Lung (tissue), 11 donors: ENCODE measurements at regions not wholly inside any gene's neighbourhood (a gene's known extent, or its start where the extent isn't known, plus 50 kb on each side); places are given as distances from the start of the nearest gene placed in this dataset.

ENCODE experiments used
- ATAC-seq: fragments of 200-7000 bp; cut with Tn5 transposase; one replicate; pipeline ENCODE4 v1.9.1; 2020; ENCODE audit warnings: moderate number of reproducible peaks; ENCODE audit not compliant: insufficient read depth, low FRiP score
- DNase-seq, 3 donors: peaks; one replicate each; pipeline ENCODE4 v3.0.0-alpha.2; 2013 to 2017
- H3K27ac ChIP-seq, 2 donors: one replicate each; pipeline ENCODE4 v1.5.1; 2013; ENCODE audit warnings: mild to moderate bottlenecking in 2 of 2, moderate library complexity in 2 of 2, control low read depth in 1 of 2, inconsistent platforms in 1 of 2, low read depth in 1 of 2, low read length in 1 of 2
- H3K27me3 ChIP-seq, 3 donors: one replicate each; pipeline ENCODE4 v1.5.1; 2013; ENCODE audit warnings: low read length in 2 of 3; ENCODE audit not compliant: control insufficient read depth in 3 of 3, insufficient read depth in 3 of 3
- H3K36me3 ChIP-seq, 4 donors: one replicate each; pipeline ENCODE4 v1.5.1; 2013; ENCODE audit warnings: low read length in 4 of 4, mild to moderate bottlenecking in 1 of 4, moderate library complexity in 1 of 4; ENCODE audit not compliant: control insufficient read depth in 4 of 4, insufficient read depth in 4 of 4
- H3K4me1 ChIP-seq, 5 donors: one replicate each; pipeline ENCODE4 v1.5.1; 2013; ENCODE audit warnings: low read length in 5 of 5, mild to moderate bottlenecking in 2 of 5, moderate library complexity in 1 of 5; ENCODE audit not compliant: control insufficient read depth in 5 of 5, insufficient read depth in 5 of 5
- H3K4me3 ChIP-seq: one replicate; pipeline ENCODE4 v1.5.1; 2013; ENCODE audit warnings: mild to moderate bottlenecking, control low read depth, moderate library complexity
- H3K9ac ChIP-seq, 2 donors: one replicate each; pipeline ENCODE4 v1.5.1; 2013; ENCODE audit warnings: low read length in 2 of 2, control low read depth in 1 of 2; ENCODE audit not compliant: insufficient read depth in 1 of 2
- H3K9me3 ChIP-seq, 4 donors: one replicate each; pipeline ENCODE4 v1.5.1; 2013; ENCODE audit warnings: low read length in 3 of 4, mild to moderate bottlenecking in 1 of 4, moderate library complexity in 1 of 4; ENCODE audit not compliant: control insufficient read depth in 4 of 4, insufficient read depth in 3 of 4
- CTCF ChIP-seq: IDR thresholded peaks from 2 replicates; pipeline ENCODE4 v1.5.1; 2012; ENCODE audit warnings: mild to moderate bottlenecking; ENCODE audit errors: control extremely low read depth, extremely low read depth
- WGBS, 2 donors: extraction: QIAGEN DNeasy Blood & Tissue Kit; methylation state at CpG; one replicate each; pipeline ENCODE4 v1.1.7; 2013; 5-methylcytosine and 5-hydroxymethylcytosine counted together
- donor health status: control.
- donor health status: control.
- donor health status: Bipolar disorder and iron deficiency.
- donor health status: healthy.
- donor health status: DM: yes; HTN: yes; CAD: no.

DNA sequence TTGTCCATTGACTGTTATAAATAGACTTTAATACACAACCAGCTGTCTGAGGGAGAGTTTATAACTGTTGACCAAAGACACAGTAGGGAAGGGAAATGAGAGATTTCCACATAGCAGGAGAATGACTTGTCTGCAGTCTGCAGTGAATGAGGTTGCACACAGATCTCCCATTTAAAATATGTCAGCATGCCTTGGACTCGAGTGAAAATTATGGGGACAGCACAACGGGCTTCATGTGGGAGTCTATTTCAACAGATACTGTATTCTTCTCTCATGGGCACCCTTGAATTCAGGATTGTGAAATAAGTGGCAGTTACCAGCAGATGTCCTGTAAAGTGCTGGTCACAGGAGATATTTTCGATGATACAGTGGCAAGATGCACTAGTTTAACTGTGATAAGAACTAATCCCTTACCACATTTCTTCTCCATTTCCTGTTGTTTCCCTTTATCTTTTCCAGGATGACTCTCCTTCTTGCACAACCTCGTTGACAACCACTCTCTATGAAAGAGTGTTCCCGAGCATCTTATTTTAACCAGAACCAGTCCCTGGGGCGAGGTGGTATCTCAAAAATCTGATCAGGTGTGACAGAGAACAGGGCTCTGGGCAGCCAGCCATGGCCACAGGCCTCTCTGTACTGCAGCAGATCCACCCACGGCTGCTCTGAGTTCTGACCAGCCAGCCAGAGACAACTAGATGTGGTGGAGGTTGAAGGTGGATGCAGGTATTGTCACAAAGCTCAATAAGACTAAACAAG, 51.5 kb upstream of the MAP3K1 start:
- no peak overlapping the region for H3K9ac ChIP-seq
- no peak for TF ChIP-seq CTCF
- DNase-seq (peak in 1 of 3 donors; percentile 56), ATAC-seq (peak; percentile 62)
- WGBS, 2 donors = 14 to 38% methylated on average over 7 of the region's 7 CpGs
- H3K27me3 ChIP-seq = no peaks in the 10 kb centered on the region
- no peaks in the 10 kb centered on the region for H3K36me3 ChIP-seq
- H3K27ac ChIP-seq = no peak overlapping the region
- H3K4me1 ChIP-seq = peaks cover 0 to 7% (median 2%) of the 10 kb centered on the region in 5 donors
- no peaks in the 10 kb centered on the region for H3K9me3 ChIP-seq
- H3K4me3 ChIP-seq = no peak overlapping the region

- no peak for ATAC-seq
Observed at GRCh38 chr5:56763182-56763581, 52.2 kb upstream of the MAP3K1 start.

DNA sequence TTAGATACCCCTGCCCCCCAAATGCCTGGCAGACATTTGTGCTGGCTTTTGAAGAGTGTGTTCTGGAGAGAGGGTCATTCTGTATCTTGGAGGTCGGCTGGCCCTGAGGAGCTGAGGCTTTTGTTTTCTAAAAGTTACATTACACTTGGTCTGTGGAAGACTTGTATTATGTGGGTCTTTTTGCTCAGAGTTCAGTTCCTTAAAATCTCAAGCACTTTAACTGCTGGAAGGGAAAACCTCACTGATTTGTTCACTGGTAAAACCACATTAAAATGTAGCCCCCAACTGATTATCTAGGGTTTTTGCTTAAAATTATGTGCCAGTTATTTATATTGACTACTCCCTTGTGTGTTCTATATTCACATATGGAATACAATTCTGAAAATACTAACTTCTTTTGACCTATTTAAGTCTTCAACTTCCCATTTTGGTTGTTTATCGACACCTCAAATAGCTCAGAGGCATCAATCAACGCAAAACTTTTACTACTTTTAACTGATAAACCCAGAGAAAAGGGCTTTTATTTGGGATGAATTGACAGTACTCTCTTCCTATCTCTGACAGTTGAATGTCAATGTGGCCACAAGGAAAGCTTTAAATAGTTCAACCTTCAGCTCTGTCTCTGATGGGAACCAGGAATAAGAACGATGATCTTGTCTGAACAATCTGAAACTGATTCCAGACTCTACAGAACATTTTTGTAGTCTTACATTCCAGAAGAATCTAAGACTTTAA, 54.0 kb upstream of the MAP3K1 start:
- TF ChIP-seq CTCF = no peak

More at GRCh38 chr5:56763182-56763581, 52.2 kb upstream of the MAP3K1 start:
- 85 to 91% methylated on average over 1 of the region's 1 CpG for WGBS, 2 donors
- DNase-seq = no peak
- Histone ChIP-seq H3K9ac (no peak overlapping the region), H3K4me3 (no peak overlapping the region), H3K36me3 (no peaks in the 10 kb centered on the region), H3K27me3 (no peaks in the 10 kb centered on the region), H3K4me1 (peaks cover 0 to 7% (median 2%) of the 10 kb centered on the region in 5 donors), H3K9me3 (no peaks in the 10 kb centered on the region), H3K27ac (no peak overlapping the region)
- no peak for TF ChIP-seq CTCF

More for the DNA sequence above, 54.0 kb upstream of the MAP3K1 start:
- no peak for DNase-seq
- H3K27me3 ChIP-seq = no peaks in the 10 kb centered on the region
- H3K4me1 ChIP-seq = peaks cover 0 to 7% (median 2%) of the 10 kb centered on the region in 5 donors
- WGBS, 2 donors = 40 to 63% methylated on average over 4 of the region's 4 CpGs
- no peak overlapping the region for H3K9ac ChIP-seq
- no peak overlapping the region for H3K4me3 ChIP-seq
- ATAC-seq = no peak
- H3K9me3 ChIP-seq = no peaks in the 10 kb centered on the region
- no peaks in the 10 kb centered on the region for H3K36me3 ChIP-seq
- H3K27ac ChIP-seq = no peak overlapping the region
